ENCODE measurements at regions not wholly inside any gene's neighbourhood (a gene's known extent, or its start where the extent isn't known, plus 50 kb on each side); places are given as distances from the start of the nearest gene placed in this dataset.

DNA sequence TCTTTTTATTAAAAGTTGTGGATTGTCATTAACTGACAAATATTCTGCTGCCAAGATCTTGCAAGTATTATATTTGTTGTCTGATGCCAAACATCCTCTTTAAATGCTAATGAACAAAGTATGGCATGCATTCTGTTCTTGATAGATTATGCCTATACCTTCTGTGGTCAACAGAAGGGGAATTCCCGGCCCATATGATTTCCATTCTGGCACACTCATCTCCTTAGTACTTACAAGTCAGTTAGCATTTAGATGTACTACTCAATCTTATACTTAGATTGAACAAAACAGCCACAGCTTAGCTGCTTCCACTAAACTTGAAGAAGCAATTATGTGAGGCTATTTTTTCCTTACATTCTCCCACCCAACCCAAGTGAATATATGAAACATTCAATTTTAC is 246.1 kb upstream of the DACH1 start:
- intact Hi-C loops (cut with DNase I) = no loop called here
- TF ChIP-seq, protein P1, sequence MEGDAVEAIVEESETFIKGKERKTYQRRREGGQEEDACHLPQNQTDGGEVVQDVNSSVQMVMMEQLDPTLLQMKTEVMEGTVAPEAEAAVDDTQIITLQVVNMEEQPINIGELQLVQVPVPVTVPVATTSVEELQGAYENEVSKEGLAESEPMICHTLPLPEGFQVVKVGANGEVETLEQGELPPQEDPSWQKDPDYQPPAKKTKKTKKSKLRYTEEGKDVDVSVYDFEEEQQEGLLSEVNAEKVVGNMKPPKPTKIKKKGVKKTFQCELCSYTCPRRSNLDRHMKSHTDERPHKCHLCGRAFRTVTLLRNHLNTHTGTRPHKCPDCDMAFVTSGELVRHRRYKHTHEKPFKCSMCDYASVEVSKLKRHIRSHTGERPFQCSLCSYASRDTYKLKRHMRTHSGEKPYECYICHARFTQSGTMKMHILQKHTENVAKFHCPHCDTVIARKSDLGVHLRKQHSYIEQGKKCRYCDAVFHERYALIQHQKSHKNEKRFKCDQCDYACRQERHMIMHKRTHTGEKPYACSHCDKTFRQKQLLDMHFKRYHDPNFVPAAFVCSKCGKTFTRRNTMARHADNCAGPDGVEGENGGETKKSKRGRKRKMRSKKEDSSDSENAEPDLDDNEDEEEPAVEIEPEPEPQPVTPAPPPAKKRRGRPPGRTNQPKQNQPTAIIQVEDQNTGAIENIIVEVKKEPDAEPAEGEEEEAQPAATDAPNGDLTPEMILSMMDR (IDR thresholded peaks at IDR 0.05) = no peak
- no peak for TF ChIP-seq POLR2A (IDR thresholded peaks at IDR 0.05)
- H3K36me3 ChIP-seq = no peaks in the 10 kb centered on the region
- no peaks in the 10 kb centered on the region for H3K27me3 ChIP-seq
- H3K27ac ChIP-seq = no peak overlapping the region
- H3K9me3 ChIP-seq = peaks cover 0 to 3% (median 0%) of the 10 kb centered on the region in 12 donors
- no peak overlapping the region for H3K4me3 ChIP-seq
- DNase-seq (no peak), ATAC-seq (no peak)
- WGBS, 4 donors = 84 to 92% (median 90%) methylated on average over 1 of the region's 1 CpG
- H3K4me1 ChIP-seq = no peaks in the 10 kb centered on the region

DNA sequence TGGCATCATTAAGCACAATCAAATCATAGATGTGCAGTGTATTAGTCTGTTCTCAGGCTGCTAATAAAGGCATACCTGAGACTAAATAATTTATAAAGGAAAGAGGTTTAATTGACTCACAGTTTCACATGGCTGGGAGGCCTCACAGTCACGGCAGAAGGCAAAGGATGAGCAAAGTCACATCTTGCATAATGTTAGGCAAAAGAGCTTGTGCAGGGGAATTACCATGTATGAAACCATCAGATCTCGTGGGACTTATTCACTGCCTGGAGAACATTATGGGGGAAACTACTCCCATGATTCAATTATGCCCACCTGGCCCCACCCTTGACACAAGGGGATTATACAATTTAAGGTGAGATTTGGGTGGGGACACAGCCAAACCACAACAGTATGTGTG is 245.2 kb upstream of the DACH1 start:
- 79 to 89% (median 86%) methylated on average over 2 of the region's 2 CpGs for WGBS, 4 donors
- peaks cover 0 to 7% (median under 1%) of the 10 kb centered on the region in 12 donors for H3K9me3 ChIP-seq
- intact Hi-C loops (cut with DNase I) = no loop called here
- no peaks in the 10 kb centered on the region for H3K36me3 ChIP-seq
- ATAC-seq (no peak), DNase-seq (no peak)
- no peaks in the 10 kb centered on the region for H3K4me1 ChIP-seq
- no peak overlapping the region for H3K4me3 ChIP-seq
- H3K27ac ChIP-seq = no peak overlapping the region
- no peaks in the 10 kb centered on the region for H3K27me3 ChIP-seq
- TF ChIP-seq, protein P1 (IDR thresholded peaks at IDR 0.05) = no peak
- no peak for TF ChIP-seq POLR2A (IDR thresholded peaks at IDR 0.05)

DNA sequence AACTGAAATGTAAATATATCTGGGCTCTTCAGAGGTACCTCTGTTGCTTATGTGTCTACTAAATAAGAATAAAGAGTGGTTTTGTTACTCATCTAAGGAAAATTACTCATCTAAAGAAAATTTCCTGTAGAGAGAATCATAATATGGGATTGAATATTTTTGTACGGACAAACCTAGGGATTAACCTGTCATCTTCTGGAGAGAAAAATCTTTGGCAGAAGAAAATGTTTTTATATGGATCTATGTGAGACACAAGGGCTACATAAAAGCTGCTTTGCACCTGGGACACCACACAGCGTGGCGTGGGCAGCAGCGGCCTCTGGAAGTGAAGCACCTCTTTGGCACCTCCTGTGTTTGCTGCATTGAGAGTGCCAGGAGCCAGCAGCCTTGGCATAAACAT is 242.9 kb upstream of the DACH1 start:
- WGBS, 4 donors = 84 to 87% (median 86%) methylated on average over 4 of the region's 4 CpGs
- Histone ChIP-seq H3K27me3 (no peaks in the 10 kb centered on the region), H3K36me3 (no peaks in the 10 kb centered on the region), H3K4me1 (no peaks in the 10 kb centered on the region), H3K9me3 (peaks cover 0 to 15% (median 2%) of the 10 kb centered on the region in 12 donors), H3K27ac (no peak overlapping the region), H3K4me3 (no peak overlapping the region)
- no peak for DNase-seq
- TF ChIP-seq, protein P1 (IDR thresholded peaks at IDR 0.05) = no peak
- no peak for TF ChIP-seq POLR2A (IDR thresholded peaks at IDR 0.05)
- ATAC-seq = no peak
- intact Hi-C loops (cut with DNase I) = no loop called here

DNA sequence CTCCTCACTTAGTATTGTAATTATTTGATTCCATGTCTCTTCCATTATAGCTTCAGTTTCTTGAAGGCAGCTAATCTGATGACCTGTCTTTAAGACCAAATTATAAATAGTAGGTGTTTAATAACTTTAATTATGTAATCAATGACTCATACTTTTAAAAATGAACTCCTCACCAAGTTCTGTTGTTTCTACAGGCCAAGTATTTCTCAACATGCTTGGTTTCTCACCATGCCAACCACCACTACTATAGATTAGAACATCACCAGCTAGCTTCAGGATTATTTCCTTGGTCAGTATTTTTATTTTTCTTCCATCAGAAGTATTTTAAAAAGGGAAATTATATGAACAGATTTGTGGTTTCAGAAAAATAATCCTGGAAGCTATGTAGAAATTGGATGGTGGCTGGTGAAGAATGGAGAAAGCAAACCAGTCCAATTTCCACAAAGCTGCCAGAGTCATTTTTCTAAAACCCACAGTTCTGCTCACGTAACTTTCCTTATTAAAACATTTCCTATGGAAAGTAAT is 237.7 kb upstream of the DACH1 start:
- no peaks in the 10 kb centered on the region for H3K36me3 ChIP-seq
- H3K4me3 ChIP-seq = no peak overlapping the region
- H3K9me3 ChIP-seq = peaks cover 0 to 15% (median 2%) of the 10 kb centered on the region in 12 donors
- H3K27ac ChIP-seq = no peak overlapping the region
- 48 to 94% (median 87%) methylated on average over 1 of the region's 1 CpG for WGBS, 4 donors
- no peaks in the 10 kb centered on the region for H3K27me3 ChIP-seq
- intact Hi-C loops (cut with DNase I) = no loop called here
- TF ChIP-seq, protein P1 (IDR thresholded peaks at IDR 0.05) = no peak
- no peak for TF ChIP-seq POLR2A (IDR thresholded peaks at IDR 0.05)
- H3K4me1 ChIP-seq = no peaks in the 10 kb centered on the region
- no peak for DNase-seq
- no peak for ATAC-seq

Data from heart left ventricle (tissue), 16 donors.